ENCODE measurements at regions not wholly inside any gene's neighbourhood (a gene's known extent, or its start where the extent isn't known, plus 50 kb on each side); places are given as distances from the start of the nearest gene placed in this dataset.

DNA sequence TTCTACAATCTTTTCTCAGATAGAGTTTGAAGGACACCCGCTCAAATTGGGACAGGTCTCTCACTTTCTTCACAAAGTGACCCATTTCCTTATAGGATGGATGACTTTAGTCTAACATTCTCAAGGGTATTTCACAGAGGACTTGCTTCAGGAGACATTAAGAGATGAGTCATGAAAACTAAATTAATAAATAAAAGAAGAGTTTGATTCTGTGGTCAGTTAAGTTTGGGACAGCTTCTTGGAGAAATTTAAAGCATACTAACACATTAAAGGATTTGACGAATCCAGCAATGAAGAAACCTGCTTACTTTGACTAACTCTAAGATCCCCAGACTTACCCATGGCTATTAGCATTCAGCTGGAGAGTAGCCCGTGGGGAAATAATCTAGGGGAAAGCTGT, 95.6 kb upstream of the RAB3GAP2 start:
- no peak for ATAC-seq
- TF ChIP-seq ZC3H10 (CRISPR knock-in tag; IDR thresholded peaks at IDR 0.05) = peak; percentile 90; the same call in 1 of the 2 replicates
- TF ChIP-seq ESRRG (CRISPR knock-in tag; IDR thresholded peaks at IDR 0.05) = no peak
- no peak for TF ChIP-seq TOX (CRISPR knock-in tag; IDR thresholded peaks at IDR 0.05; ENCODE audit: borderline replicate concordance)

DNA sequence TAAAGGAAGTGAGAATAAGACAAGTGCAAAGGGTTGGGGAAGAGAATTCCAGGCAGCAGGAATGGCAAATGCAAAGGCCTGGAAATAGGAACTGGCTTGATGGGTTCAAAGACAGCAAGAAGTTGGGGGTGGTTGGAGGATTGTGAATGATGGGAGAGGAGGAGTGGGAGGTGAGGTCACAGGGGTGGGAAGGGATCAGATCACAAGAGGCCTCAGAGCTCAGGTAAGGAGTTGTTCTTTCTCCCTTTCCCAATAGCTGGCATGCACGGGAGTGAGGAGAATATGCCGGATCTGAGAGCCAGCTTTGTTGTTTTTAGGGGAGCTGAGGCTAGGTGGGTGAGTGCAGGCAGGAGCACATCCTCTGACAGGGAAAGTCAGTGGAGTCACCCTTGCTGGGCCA, 94.0 kb upstream of the RAB3GAP2 start:
- TF ChIP-seq RARB (CRISPR knock-in tag; IDR thresholded peaks at IDR 0.05) = no peak
- no peak for TF ChIP-seq ZC3H10 (CRISPR knock-in tag; IDR thresholded peaks at IDR 0.05)
- TF ChIP-seq TOX (CRISPR knock-in tag; IDR thresholded peaks at IDR 0.05; ENCODE audit: borderline replicate concordance) = no peak
- no peak for ATAC-seq

DNA sequence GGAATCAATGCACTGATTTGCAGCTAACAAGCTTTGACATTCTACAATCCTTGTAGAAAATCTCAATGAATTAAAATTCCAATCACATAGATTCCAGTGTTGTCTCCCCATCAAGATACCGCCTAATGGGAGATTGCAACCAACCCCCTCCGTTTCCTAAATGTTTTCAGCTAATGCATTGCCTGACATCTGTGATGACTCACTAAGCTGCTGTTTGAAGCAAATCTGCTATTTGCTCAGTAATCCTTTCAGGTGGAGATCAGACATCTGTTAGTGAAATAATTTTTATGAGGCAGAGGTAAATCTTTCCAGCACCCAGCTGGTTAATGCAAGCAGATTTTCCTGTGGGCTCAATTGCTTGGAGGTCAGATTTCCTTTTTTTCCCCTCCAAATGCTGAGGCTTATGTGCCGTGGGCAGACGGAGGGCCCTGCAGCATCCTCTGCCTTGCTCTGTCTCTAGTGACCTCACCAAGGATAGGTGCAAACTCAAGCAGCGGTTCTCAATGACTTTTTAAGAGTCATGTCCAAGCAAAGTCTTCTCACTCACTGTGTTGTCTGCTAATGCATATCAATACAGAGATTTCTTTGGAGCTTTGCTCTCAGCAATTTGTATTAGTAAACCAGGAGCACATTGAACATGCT, 91.1 kb upstream of the RAB3GAP2 start:
- ATAC-seq = peak; percentile 88
- TF ChIP-seq, protein P1, sequence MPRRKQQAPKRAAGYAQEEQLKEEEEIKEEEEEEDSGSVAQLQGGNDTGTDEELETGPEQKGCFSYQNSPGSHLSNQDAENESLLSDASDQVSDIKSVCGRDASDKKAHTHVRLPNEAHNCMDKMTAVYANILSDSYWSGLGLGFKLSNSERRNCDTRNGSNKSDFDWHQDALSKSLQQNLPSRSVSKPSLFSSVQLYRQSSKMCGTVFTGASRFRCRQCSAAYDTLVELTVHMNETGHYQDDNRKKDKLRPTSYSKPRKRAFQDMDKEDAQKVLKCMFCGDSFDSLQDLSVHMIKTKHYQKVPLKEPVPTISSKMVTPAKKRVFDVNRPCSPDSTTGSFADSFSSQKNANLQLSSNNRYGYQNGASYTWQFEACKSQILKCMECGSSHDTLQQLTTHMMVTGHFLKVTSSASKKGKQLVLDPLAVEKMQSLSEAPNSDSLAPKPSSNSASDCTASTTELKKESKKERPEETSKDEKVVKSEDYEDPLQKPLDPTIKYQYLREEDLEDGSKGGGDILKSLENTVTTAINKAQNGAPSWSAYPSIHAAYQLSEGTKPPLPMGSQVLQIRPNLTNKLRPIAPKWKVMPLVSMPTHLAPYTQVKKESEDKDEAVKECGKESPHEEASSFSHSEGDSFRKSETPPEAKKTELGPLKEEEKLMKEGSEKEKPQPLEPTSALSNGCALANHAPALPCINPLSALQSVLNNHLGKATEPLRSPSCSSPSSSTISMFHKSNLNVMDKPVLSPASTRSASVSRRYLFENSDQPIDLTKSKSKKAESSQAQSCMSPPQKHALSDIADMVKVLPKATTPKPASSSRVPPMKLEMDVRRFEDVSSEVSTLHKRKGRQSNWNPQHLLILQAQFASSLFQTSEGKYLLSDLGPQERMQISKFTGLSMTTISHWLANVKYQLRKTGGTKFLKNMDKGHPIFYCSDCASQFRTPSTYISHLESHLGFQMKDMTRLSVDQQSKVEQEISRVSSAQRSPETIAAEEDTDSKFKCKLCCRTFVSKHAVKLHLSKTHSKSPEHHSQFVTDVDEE (CRISPR knock-in tag; IDR thresholded peaks at IDR 0.05) = 0 out of 2 replicates have a peak, but pooled peaks have one; percentile 47
- TF ChIP-seq RARB (CRISPR knock-in tag; IDR thresholded peaks at IDR 0.05) = no peak
- peak; percentile 59; the same call in 1 of the 2 replicates for TF ChIP-seq TOX (CRISPR knock-in tag; IDR thresholded peaks at IDR 0.05; ENCODE audit: borderline replicate concordance)
- no peak for TF ChIP-seq ZFP3 (CRISPR knock-in tag; IDR thresholded peaks at IDR 0.05)
- no peak for TF ChIP-seq SNAI2 (CRISPR knock-in tag; IDR thresholded peaks at IDR 0.05)
- no peak; the same call in 1 of the 2 replicates for TF ChIP-seq ZC3H10 (CRISPR knock-in tag; IDR thresholded peaks at IDR 0.05)
- TF ChIP-seq ZNF70 (CRISPR knock-in tag; IDR thresholded peaks at IDR 0.05) = peak; percentile 59; the same call in 1 of the 2 replicates
- TF ChIP-seq, protein P2, sequence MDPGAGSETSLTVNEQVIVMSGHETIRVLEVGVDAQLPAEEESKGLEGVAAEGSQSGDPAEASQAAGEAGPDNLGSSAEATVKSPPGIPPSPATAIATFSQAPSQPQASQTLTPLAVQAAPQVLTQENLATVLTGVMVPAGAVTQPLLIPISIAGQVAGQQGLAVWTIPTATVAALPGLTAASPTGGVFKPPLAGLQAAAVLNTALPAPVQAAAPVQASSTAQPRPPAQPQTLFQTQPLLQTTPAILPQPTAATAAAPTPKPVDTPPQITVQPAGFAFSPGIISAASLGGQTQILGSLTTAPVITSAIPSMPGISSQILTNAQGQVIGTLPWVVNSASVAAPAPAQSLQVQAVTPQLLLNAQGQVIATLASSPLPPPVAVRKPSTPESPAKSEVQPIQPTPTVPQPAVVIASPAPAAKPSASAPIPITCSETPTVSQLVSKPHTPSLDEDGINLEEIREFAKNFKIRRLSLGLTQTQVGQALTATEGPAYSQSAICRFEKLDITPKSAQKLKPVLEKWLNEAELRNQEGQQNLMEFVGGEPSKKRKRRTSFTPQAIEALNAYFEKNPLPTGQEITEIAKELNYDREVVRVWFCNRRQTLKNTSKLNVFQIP (CRISPR knock-in tag; IDR thresholded peaks at IDR 0.05; ENCODE audit: borderline replicate concordance, low read depth) = peak; percentile 91; the same call in 1 of the 2 replicates
- TF ChIP-seq ESRRG (CRISPR knock-in tag; IDR thresholded peaks at IDR 0.05) = no peak
- peak; percentile 97; the same call in 1 of the 2 replicates for TF ChIP-seq ISL1 (CRISPR knock-in tag; IDR thresholded peaks at IDR 0.05)
- TF ChIP-seq TCF4 (CRISPR knock-in tag; IDR thresholded peaks at IDR 0.05; ENCODE audit: borderline replicate concordance) = no peak

DNA sequence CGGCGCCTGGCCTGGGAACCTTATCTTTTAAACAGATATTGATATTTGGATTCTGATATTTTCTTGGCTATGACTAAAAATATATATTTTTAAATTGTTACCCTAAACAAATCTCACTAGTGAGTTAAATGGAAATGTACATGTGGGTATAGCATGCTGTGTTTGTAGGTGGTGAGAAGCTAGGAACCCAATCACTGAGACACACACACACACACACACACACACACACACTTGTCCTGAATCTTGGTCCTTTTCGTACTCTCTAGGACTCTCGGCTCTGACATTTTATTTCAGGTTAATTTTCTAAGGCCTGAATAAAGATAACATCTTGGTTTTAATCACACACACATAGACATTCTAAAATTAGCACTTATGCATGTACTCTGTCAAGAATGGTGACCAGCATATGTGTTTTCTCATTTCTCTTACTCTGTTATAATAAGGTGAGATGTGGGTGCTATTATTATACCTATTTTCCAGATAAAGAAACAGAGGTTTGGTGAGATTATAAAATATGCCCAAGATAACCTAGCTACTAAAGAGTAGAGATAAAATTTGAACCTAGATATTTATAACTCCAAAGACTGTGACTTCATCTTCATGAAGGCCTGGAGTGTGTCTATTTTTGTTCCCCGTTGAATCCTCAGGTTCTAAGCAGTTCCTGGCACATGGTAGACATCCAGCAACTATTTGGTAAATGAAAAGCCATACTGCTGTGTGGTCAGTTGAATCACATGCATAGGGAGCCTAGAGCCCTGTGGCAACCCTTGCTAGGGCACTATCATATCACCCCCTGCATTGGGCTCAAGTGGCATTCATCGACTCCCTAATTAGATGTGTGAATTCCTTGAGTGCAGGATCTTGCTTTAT, 85.0 kb upstream of the RAB3GAP2 start:
- TF ChIP-seq RARB (CRISPR knock-in tag; IDR thresholded peaks at IDR 0.05) (no peak), ZFP30 (CRISPR knock-in tag; IDR thresholded peaks at IDR 0.05) (no peak), ISL1 (CRISPR knock-in tag; IDR thresholded peaks at IDR 0.05) (no peak), ZNF8 (CRISPR knock-in tag; IDR thresholded peaks at IDR 0.05) (no peak), ZNF70 (CRISPR knock-in tag; IDR thresholded peaks at IDR 0.05) (no peak), ZC3H10 (CRISPR knock-in tag; IDR thresholded peaks at IDR 0.05) (no peak), TCF4 (CRISPR knock-in tag; IDR thresholded peaks at IDR 0.05; ENCODE audit: borderline replicate concordance) (no peak), ARNTL (CRISPR knock-in tag; IDR thresholded peaks at IDR 0.05; ENCODE audit: borderline replicate concordance, low read depth) (no peak)
- TF ChIP-seq, protein P3, sequence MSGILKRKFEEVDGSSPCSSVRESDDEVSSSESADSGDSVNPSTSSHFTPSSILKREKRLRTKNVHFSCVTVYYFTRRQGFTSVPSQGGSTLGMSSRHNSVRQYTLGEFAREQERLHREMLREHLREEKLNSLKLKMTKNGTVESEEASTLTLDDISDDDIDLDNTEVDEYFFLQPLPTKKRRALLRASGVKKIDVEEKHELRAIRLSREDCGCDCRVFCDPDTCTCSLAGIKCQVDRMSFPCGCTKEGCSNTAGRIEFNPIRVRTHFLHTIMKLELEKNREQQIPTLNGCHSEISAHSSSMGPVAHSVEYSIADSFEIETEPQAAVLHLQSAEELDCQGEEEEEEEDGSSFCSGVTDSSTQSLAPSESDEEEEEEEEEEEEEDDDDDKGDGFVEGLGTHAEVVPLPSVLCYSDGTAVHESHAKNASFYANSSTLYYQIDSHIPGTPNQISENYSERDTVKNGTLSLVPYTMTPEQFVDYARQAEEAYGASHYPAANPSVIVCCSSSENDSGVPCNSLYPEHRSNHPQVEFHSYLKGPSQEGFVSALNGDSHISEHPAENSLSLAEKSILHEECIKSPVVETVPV (CRISPR knock-in tag; IDR thresholded peaks at IDR 0.05) = no peak
- TF ChIP-seq, protein P4, sequence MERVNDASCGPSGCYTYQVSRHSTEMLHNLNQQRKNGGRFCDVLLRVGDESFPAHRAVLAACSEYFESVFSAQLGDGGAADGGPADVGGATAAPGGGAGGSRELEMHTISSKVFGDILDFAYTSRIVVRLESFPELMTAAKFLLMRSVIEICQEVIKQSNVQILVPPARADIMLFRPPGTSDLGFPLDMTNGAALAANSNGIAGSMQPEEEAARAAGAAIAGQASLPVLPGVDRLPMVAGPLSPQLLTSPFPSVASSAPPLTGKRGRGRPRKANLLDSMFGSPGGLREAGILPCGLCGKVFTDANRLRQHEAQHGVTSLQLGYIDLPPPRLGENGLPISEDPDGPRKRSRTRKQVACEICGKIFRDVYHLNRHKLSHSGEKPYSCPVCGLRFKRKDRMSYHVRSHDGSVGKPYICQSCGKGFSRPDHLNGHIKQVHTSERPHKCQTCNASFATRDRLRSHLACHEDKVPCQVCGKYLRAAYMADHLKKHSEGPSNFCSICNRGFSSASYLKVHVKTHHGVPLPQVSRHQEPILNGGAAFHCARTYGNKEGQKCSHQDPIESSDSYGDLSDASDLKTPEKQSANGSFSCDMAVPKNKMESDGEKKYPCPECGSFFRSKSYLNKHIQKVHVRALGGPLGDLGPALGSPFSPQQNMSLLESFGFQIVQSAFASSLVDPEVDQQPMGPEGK (CRISPR knock-in tag; IDR thresholded peaks at IDR 0.05; ENCODE audit: borderline replicate concordance) = no peak
- TF ChIP-seq, protein P5, sequence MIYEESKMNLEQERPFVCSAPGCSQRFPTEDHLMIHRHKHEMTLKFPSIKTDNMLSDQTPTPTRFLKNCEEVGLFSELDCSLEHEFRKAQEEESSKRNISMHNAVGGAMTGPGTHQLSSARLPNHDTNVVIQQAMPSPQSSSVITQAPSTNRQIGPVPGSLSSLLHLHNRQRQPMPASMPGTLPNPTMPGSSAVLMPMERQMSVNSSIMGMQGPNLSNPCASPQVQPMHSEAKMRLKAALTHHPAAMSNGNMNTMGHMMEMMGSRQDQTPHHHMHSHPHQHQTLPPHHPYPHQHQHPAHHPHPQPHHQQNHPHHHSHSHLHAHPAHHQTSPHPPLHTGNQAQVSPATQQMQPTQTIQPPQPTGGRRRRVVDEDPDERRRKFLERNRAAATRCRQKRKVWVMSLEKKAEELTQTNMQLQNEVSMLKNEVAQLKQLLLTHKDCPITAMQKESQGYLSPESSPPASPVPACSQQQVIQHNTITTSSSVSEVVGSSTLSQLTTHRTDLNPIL (CRISPR knock-in tag; IDR thresholded peaks at IDR 0.05; ENCODE audit: low read depth) = no peak
- TF ChIP-seq, protein P1 (CRISPR knock-in tag; IDR thresholded peaks at IDR 0.05) = no peak
- ATAC-seq = no peak
